ENCODE measurements at regions not wholly inside any gene's neighbourhood (a gene's known extent, or its start where the extent isn't known, plus 50 kb on each side); places are given as distances from the start of the nearest gene placed in this dataset.

DNA sequence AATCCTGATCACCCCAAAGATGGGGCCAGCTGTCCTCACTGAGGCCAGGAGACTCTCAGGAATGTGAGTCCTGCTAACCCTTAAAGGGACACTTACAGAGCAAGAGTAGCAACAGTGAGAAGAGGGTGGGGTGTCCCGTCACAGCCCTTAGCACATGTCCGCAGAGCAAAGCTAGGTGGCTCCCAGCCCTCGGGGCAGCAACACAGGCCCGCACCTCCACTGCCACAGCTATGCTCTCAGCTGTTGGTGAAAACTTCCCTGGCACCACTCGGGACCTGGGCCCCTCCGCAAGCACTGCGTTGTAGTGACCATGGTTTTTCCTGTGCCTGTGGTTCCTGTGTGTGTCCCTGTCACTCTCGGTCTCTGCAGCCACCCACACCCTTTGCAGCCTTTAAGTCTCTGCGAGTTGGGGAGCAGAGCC, 76.4 kb upstream of the UXS1 start:
- H4K20me1 ChIP-seq (ENCODE audit: insufficient read depth): no peaks in the 10 kb centered on the region
- H3K79me2 ChIP-seq (replicated peaks; ENCODE audit: insufficient read depth, low read length): no peaks in the 10 kb centered on the region
- H3K9ac ChIP-seq (ENCODE audit: low read length): no peak overlapping the region
- H3K27me3 ChIP-seq (ENCODE audit: insufficient read depth, low read depth, low read length): no peaks in the 10 kb centered on the region
- no peaks in the 10 kb centered on the region for H3K9me3 ChIP-seq (ENCODE audit: low read length)
- H3K4me3 ChIP-seq (ENCODE audit: low read length): no peak overlapping the region
- no peak overlapping the region for H2AFZ ChIP-seq (ENCODE audit: low read depth, low read length)
- H3F3A ChIP-seq (ENCODE audit: insufficient read depth, low read length, poor library complexity, severe bottlenecking): no peaks in the 10 kb centered on the region
- H3K36me3 ChIP-seq (ENCODE audit: insufficient read depth, low read length): no peaks in the 10 kb centered on the region
- no peaks in the 10 kb centered on the region for H3K9me2 ChIP-seq (ENCODE audit: insufficient read depth, low read length)
- no peak overlapping the region for H3K4me2 ChIP-seq (ENCODE audit: low read length)
- H3K27ac ChIP-seq (ENCODE audit: low read length): no peak overlapping the region
- TF ChIP-seq POLR2AphosphoS5 (IDR thresholded peaks at IDR 0.05): no peak
- no peak for TF ChIP-seq EZH2 (IDR thresholded peaks at IDR 0.05; ENCODE audit: borderline replicate concordance, insufficient read depth, low read length, poor library complexity, severe bottlenecking)
- TF ChIP-seq, protein P1, sequence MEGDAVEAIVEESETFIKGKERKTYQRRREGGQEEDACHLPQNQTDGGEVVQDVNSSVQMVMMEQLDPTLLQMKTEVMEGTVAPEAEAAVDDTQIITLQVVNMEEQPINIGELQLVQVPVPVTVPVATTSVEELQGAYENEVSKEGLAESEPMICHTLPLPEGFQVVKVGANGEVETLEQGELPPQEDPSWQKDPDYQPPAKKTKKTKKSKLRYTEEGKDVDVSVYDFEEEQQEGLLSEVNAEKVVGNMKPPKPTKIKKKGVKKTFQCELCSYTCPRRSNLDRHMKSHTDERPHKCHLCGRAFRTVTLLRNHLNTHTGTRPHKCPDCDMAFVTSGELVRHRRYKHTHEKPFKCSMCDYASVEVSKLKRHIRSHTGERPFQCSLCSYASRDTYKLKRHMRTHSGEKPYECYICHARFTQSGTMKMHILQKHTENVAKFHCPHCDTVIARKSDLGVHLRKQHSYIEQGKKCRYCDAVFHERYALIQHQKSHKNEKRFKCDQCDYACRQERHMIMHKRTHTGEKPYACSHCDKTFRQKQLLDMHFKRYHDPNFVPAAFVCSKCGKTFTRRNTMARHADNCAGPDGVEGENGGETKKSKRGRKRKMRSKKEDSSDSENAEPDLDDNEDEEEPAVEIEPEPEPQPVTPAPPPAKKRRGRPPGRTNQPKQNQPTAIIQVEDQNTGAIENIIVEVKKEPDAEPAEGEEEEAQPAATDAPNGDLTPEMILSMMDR (IDR thresholded peaks at IDR 0.05; ENCODE audit: poor library complexity, severe bottlenecking): no peak

DNA sequence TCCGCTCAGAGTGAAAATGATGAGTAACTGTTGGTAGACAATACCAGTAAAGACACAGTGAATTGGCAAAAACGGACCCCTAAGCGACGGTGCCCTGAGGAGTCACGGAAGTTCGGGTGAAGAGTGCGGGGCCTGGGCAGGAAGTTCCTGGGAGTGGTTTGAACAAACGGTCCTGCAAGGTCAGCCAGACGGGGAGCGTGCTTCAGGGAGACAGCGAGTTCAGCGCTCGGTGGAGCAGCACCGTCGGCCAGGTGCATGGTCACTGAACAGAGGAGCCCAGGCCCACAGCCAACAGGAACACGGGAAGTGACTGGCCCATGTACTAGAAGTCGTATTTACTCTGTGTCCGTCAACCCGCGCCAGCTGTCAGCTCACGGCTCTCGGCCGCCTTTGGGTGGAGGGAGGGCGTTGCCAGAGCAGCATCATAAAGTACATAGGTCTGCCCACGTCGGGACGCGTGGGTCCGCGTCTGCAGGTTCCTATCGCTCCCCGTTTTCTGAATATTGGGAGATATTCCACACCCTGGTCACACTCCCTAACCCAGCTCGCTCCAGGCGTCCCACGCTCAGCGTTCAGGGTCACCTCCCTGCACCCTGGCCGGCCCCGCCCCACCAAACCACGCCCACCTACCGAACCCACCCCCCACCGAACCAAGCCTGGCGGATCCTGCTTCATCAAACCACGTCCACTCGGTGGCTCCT, 75.6 kb upstream of the UXS1 start:
- H3K4me3 ChIP-seq (ENCODE audit: low read length): no peak overlapping the region
- no peaks in the 10 kb centered on the region for H3K9me3 ChIP-seq (ENCODE audit: low read length)
- no peaks in the 10 kb centered on the region for H3K9me2 ChIP-seq (ENCODE audit: insufficient read depth, low read length)
- no peak overlapping the region for H3K9ac ChIP-seq (ENCODE audit: low read length)
- H3K4me2 ChIP-seq (ENCODE audit: low read length): no peak overlapping the region
- TF ChIP-seq, protein P1 (IDR thresholded peaks at IDR 0.05; ENCODE audit: poor library complexity, severe bottlenecking): no peak
- TF ChIP-seq RAD21 (conservative IDR thresholded peaks at IDR 0.05) (no peak), EZH2 (IDR thresholded peaks at IDR 0.05; ENCODE audit: borderline replicate concordance, insufficient read depth, low read length, poor library complexity, severe bottlenecking) (no peak), MXI1 (conservative IDR thresholded peaks at IDR 0.05; ENCODE audit: poor library complexity, severe bottlenecking) (no peak), EP300 (conservative IDR thresholded peaks at IDR 0.05; ENCODE audit: poor library complexity, severe bottlenecking) (no peak), TAF1 (IDR thresholded peaks at IDR 0.05; ENCODE audit: low read depth) (no peak), SMC3 (conservative IDR thresholded peaks at IDR 0.05; ENCODE audit: poor library complexity) (no peak), POLR2AphosphoS5 (IDR thresholded peaks at IDR 0.05) (no peak)
- TF ChIP-seq, protein P2, sequence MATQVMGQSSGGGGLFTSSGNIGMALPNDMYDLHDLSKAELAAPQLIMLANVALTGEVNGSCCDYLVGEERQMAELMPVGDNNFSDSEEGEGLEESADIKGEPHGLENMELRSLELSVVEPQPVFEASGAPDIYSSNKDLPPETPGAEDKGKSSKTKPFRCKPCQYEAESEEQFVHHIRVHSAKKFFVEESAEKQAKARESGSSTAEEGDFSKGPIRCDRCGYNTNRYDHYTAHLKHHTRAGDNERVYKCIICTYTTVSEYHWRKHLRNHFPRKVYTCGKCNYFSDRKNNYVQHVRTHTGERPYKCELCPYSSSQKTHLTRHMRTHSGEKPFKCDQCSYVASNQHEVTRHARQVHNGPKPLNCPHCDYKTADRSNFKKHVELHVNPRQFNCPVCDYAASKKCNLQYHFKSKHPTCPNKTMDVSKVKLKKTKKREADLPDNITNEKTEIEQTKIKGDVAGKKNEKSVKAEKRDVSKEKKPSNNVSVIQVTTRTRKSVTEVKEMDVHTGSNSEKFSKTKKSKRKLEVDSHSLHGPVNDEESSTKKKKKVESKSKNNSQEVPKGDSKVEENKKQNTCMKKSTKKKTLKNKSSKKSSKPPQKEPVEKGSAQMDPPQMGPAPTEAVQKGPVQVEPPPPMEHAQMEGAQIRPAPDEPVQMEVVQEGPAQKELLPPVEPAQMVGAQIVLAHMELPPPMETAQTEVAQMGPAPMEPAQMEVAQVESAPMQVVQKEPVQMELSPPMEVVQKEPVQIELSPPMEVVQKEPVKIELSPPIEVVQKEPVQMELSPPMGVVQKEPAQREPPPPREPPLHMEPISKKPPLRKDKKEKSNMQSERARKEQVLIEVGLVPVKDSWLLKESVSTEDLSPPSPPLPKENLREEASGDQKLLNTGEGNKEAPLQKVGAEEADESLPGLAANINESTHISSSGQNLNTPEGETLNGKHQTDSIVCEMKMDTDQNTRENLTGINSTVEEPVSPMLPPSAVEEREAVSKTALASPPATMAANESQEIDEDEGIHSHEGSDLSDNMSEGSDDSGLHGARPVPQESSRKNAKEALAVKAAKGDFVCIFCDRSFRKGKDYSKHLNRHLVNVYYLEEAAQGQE (IDR thresholded peaks at IDR 0.05; ENCODE audit: borderline replicate concordance): no peak
- H4K20me1 ChIP-seq (ENCODE audit: insufficient read depth): no peaks in the 10 kb centered on the region
- no peaks in the 10 kb centered on the region for H3K27me3 ChIP-seq (ENCODE audit: insufficient read depth, low read depth, low read length)
- H3F3A ChIP-seq (ENCODE audit: insufficient read depth, low read length, poor library complexity, severe bottlenecking): no peaks in the 10 kb centered on the region
- no peak overlapping the region for H3K27ac ChIP-seq (ENCODE audit: low read length)
- no peak overlapping the region for H2AFZ ChIP-seq (ENCODE audit: low read depth, low read length)
- no peaks in the 10 kb centered on the region for H3K36me3 ChIP-seq (ENCODE audit: insufficient read depth, low read length)
- H3K79me2 ChIP-seq (replicated peaks; ENCODE audit: insufficient read depth, low read length): no peaks in the 10 kb centered on the region

Data from neural cell (in vitro differentiated cells).